ENCODE measurements at regions not wholly inside any gene's neighbourhood (a gene's known extent, or its start where the extent isn't known, plus 50 kb on each side); places are given as distances from the start of the nearest gene placed in this dataset.

DNA sequence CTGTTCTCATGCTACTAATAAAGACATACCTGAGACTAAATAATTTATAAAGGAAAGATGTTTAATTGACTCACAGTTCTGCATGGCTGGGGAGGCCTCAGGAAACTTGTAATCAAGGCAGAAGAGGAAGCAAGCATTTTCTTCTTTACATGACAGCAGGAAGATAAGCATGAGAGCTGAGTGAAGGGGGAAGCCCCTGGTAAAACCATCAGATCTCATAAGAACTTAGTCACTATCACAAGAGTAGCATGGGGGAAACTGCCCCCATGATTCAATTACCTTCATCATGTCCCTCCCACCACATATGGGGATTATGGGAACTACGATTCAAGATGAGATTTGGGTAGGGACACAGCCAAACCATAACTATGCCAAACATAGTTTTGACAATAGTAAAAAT lies 58.1 kb upstream of the UTY start:
- Histone ChIP-seq H3K27ac (ENCODE audit: low read length) (no peak overlapping the region), H4K20me1 (ENCODE audit: insufficient read depth) (no peaks in the 10 kb centered on the region), H3K9me2 (ENCODE audit: insufficient read depth, low read length) (no peaks in the 10 kb centered on the region), H3K4me3 (ENCODE audit: low read length) (no peak overlapping the region), H2AFZ (ENCODE audit: low read depth, low read length) (no peak overlapping the region), H3K9me3 (ENCODE audit: low read length) (no peaks in the 10 kb centered on the region), H3F3A (ENCODE audit: insufficient read depth, low read length, poor library complexity, severe bottlenecking) (no peaks in the 10 kb centered on the region), H3K4me2 (ENCODE audit: low read length) (no peak overlapping the region), H3K9ac (ENCODE audit: low read length) (no peak overlapping the region), H3K36me3 (ENCODE audit: insufficient read depth, low read length) (no peaks in the 10 kb centered on the region), H3K27me3 (ENCODE audit: insufficient read depth, low read depth, low read length) (no peaks in the 10 kb centered on the region), H3K79me2 (replicated peaks; ENCODE audit: insufficient read depth, low read length) (no peaks in the 10 kb centered on the region)
- no peak for TF ChIP-seq MXI1 (conservative IDR thresholded peaks at IDR 0.05; ENCODE audit: poor library complexity, severe bottlenecking)
- TF ChIP-seq EP300 (conservative IDR thresholded peaks at IDR 0.05; ENCODE audit: poor library complexity, severe bottlenecking), result no peak
- no peak for TF ChIP-seq TAF1 (IDR thresholded peaks at IDR 0.05; ENCODE audit: low read depth)
- TF ChIP-seq EZH2 (IDR thresholded peaks at IDR 0.05; ENCODE audit: borderline replicate concordance, insufficient read depth, low read length, poor library complexity, severe bottlenecking), result no peak
- TF ChIP-seq, protein P1, sequence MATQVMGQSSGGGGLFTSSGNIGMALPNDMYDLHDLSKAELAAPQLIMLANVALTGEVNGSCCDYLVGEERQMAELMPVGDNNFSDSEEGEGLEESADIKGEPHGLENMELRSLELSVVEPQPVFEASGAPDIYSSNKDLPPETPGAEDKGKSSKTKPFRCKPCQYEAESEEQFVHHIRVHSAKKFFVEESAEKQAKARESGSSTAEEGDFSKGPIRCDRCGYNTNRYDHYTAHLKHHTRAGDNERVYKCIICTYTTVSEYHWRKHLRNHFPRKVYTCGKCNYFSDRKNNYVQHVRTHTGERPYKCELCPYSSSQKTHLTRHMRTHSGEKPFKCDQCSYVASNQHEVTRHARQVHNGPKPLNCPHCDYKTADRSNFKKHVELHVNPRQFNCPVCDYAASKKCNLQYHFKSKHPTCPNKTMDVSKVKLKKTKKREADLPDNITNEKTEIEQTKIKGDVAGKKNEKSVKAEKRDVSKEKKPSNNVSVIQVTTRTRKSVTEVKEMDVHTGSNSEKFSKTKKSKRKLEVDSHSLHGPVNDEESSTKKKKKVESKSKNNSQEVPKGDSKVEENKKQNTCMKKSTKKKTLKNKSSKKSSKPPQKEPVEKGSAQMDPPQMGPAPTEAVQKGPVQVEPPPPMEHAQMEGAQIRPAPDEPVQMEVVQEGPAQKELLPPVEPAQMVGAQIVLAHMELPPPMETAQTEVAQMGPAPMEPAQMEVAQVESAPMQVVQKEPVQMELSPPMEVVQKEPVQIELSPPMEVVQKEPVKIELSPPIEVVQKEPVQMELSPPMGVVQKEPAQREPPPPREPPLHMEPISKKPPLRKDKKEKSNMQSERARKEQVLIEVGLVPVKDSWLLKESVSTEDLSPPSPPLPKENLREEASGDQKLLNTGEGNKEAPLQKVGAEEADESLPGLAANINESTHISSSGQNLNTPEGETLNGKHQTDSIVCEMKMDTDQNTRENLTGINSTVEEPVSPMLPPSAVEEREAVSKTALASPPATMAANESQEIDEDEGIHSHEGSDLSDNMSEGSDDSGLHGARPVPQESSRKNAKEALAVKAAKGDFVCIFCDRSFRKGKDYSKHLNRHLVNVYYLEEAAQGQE (IDR thresholded peaks at IDR 0.05; ENCODE audit: borderline replicate concordance), result no peak
- TF ChIP-seq RAD21 (conservative IDR thresholded peaks at IDR 0.05), result no peak
- TF ChIP-seq, protein P2, sequence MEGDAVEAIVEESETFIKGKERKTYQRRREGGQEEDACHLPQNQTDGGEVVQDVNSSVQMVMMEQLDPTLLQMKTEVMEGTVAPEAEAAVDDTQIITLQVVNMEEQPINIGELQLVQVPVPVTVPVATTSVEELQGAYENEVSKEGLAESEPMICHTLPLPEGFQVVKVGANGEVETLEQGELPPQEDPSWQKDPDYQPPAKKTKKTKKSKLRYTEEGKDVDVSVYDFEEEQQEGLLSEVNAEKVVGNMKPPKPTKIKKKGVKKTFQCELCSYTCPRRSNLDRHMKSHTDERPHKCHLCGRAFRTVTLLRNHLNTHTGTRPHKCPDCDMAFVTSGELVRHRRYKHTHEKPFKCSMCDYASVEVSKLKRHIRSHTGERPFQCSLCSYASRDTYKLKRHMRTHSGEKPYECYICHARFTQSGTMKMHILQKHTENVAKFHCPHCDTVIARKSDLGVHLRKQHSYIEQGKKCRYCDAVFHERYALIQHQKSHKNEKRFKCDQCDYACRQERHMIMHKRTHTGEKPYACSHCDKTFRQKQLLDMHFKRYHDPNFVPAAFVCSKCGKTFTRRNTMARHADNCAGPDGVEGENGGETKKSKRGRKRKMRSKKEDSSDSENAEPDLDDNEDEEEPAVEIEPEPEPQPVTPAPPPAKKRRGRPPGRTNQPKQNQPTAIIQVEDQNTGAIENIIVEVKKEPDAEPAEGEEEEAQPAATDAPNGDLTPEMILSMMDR (IDR thresholded peaks at IDR 0.05; ENCODE audit: poor library complexity, severe bottlenecking), result no peak
- TF ChIP-seq POLR2AphosphoS5 (IDR thresholded peaks at IDR 0.05), result no peak
- TF ChIP-seq SMC3 (conservative IDR thresholded peaks at IDR 0.05; ENCODE audit: poor library complexity), result no peak
